22Rv1 (cell line): ENCODE measurements at regions not wholly inside any gene's neighbourhood (a gene's known extent, or its start where the extent isn't known, plus 50 kb on each side); places are given as distances from the start of the nearest gene placed in this dataset.

Experiments
- H3K27ac ChIP-seq: fragments of 450-650 bp; 2 replicates; pipeline ENCODE4 v1.5.1; 2017
- CTCF ChIP-seq: fragments of 450-650 bp; IDR thresholded peaks from 2 replicates; pipeline ENCODE4 v1.5.1; 2017; ENCODE audit warnings: mild to moderate bottlenecking
- ZFX ChIP-seq: fragments of 450-650 bp; IDR thresholded peaks from 2 replicates; pipeline ENCODE4 v1.6.1; 2017; ENCODE audit warnings: antibody characterized with exemption, borderline replicate concordance

DNA sequence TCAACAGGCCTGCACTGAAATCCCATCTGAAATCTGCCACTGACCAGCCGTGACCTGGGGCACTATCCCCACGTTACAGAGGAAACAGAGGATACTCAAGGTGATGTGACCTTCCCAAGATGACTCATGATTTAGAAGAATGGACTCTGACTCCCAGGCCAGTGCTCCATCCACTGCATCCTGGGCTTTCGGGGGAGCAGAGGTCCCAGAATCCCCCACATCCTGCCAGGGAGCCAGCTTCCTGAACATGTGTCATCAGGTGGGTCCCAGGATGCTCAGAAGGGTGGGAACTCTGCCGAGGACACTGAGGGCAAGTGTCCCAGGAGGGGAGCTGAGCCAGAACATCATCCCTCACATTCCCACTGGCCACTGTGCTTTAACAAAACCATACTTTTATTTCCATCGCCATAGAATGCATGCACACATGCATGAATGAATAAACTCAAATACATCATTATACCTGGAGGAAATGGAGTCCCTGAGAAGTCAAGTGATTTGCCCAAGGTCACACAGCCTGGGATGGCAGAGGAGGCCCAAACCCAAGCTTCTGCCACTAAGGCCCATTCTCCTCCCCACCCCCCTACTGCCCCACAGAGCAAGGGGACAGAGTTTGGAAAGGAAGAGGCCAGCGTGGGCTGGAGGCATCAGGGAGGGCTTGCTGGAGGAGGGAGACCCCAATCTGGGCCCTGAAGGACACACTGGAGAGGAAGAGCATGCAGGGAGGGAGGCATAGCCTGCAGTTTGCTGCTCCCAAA lies 189.4 kb downstream of the MATN1 start:
- H3K27ac ChIP-seq, result no peak overlapping the region
- no peak for TF ChIP-seq CTCF
- no peak for TF ChIP-seq ZFX

GRCh38 chr1:30533141-30533540 lies 190.2 kb downstream of the MATN1 start:
- TF ChIP-seq ZFX (no peak), CTCF (no peak)
- H3K27ac ChIP-seq, result no peak overlapping the region

GRCh38 chr1:30532621-30533020 lies 190.8 kb downstream of the MATN1 start:
- no peak for TF ChIP-seq ZFX
- no peak overlapping the region for H3K27ac ChIP-seq

GRCh38 chr1:30527511-30528140 lies 195.8 kb downstream of the MATN1 start:
- H3K27ac ChIP-seq, result no peak overlapping the region
- TF ChIP-seq CTCF, result no peak
- no peak for TF ChIP-seq ZFX

GRCh38 chr1:30526652-30527345 lies 196.6 kb downstream of the MATN1 start:
- no peak overlapping the region for H3K27ac ChIP-seq
- TF ChIP-seq ZFX, result no peak
- no peak for TF ChIP-seq CTCF

DNA sequence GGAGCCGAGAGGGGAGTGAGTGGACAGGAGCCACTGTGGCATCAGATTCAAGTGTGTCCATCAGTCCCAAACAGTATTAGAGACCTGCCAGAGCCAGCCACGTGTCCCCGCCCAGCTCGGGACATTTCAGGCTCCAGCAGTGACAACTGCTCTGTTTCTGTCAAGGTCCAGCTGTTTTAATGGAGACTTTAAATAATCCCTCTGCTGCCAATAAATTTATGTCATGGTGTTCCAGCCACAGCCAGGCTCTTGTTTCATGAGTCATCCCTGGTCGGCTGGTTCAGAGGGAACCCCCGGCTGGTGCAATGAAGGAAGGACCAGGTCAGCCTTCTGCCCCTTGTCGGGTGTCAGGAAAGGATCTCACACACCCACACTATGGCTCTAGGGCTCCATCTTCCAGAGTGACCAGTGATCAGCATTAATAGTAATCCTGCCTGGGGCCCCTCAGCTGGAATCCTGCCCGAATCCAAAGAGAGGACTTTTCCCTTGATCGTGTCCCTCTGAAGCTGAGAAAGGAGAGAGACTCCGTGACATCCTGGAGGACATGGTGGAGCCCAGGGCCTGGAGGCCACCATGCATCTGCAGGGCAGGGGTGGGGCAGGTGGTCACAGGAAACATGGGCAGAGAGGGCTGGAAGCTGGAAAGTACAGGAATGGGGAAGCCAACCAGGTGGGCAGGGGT lies 197.3 kb downstream of the MATN1 start:
- H3K27ac ChIP-seq, result no peak overlapping the region
- no peak for TF ChIP-seq CTCF
- TF ChIP-seq ZFX, result no peak

GRCh38 chr1:30525631-30525970 lies 197.8 kb downstream of the MATN1 start:
- no peak for TF ChIP-seq ZFX
- no peak for TF ChIP-seq CTCF
- no peak overlapping the region for H3K27ac ChIP-seq
